ENCODE measurements at regions not wholly inside any gene's neighbourhood (a gene's known extent, or its start where the extent isn't known, plus 50 kb on each side); places are given as distances from the start of the nearest gene placed in this dataset.
"Not testable (repeated sequence)": the region's sequence is repeated elsewhere in the genome, so short reads cannot be mapped to it uniquely, and the experiment has no call there.

GRCh38 chr13:37306778-37307544, 201.5 kb upstream of the CSNK1A1L start:
- TF ChIP-seq GATA1 (IDR thresholded peaks at IDR 0.05; ENCODE audit: low read depth, low read length), result no peak
- no peak for TF ChIP-seq POLR2A (IDR thresholded peaks at IDR 0.05; ENCODE audit: low read length)
- DNase-seq, result no peak

GRCh38 chr13:37303606-37304005, 198.1 kb upstream of the CSNK1A1L start:
- TF ChIP-seq POLR2A (IDR thresholded peaks at IDR 0.05; ENCODE audit: low read length) (no peak), GATA1 (IDR thresholded peaks at IDR 0.05; ENCODE audit: low read depth, low read length) (no peak)

GRCh38 chr13:37302686-37303085, 197.2 kb upstream of the CSNK1A1L start:
- no peak for DNase-seq
- no peak for TF ChIP-seq POLR2A (IDR thresholded peaks at IDR 0.05; ENCODE audit: low read length)
- TF ChIP-seq GATA1 (IDR thresholded peaks at IDR 0.05; ENCODE audit: low read depth, low read length), result no peak

More at GRCh38 chr13:37303606-37304005, 198.1 kb upstream of the CSNK1A1L start:
- no peak for DNase-seq

DNA sequence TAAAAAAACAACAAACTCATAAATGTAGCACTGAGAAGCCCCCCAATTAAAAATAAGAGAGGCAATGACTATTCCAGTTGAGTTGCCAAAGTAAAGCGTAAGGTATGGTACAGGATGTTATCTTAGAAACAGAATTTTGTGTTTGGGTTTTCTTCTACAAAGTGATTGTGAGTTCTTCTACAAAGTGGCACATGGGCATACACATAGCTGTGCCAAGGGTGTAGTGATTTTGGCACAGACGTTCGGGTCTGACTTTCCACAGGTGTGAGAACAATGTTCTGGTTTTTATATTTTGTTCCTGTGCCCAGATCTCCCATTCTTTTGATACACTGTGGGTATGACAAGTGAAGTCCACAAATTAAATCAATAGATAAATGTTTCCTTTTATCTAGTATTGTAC, 190.1 kb upstream of the CSNK1A1L start:
- no peak for DNase-seq
- TF ChIP-seq POLR2A (IDR thresholded peaks at IDR 0.05; ENCODE audit: low read length) (no peak), GATA1 (IDR thresholded peaks at IDR 0.05; ENCODE audit: low read depth, low read length) (no peak)

DNA sequence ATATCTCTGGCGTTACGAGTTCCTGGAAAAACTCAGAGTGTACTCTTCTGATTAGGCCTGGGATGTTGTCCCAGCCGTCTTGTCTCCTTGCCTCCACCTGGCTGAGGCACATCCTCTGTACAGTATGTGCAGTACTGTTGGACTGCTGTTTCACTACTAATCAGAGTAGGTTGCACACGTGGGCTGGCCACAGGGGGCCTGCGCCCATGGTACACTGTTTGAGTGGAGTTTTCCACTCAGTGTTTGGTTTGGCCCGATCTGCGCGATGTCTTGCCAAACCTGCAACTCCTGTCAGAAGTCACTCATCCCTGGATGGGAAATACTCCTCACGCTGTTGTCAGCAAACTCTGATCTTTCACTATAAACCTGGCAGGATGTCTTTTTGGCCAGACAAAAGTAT, 189.6 kb upstream of the CSNK1A1L start:
- no peak for DNase-seq
- no peak for TF ChIP-seq GATA1 (IDR thresholded peaks at IDR 0.05; ENCODE audit: low read depth, low read length)
- no peak for TF ChIP-seq POLR2A (IDR thresholded peaks at IDR 0.05; ENCODE audit: low read length)

GRCh38 chr13:37294472-37294871, 189.0 kb upstream of the CSNK1A1L start:
- DNase-seq, result no peak
- no peak for TF ChIP-seq GATA1 (IDR thresholded peaks at IDR 0.05; ENCODE audit: low read depth, low read length)
- TF ChIP-seq POLR2A (IDR thresholded peaks at IDR 0.05; ENCODE audit: low read length), result no peak

- DNase-seq, result no peak
- TF ChIP-seq POLR2A (IDR thresholded peaks at IDR 0.05; ENCODE audit: low read length) (no peak), GATA1 (IDR thresholded peaks at IDR 0.05; ENCODE audit: low read depth, low read length) (no peak)
Observed at GRCh38 chr13:37293295-37293694, 187.8 kb upstream of the CSNK1A1L start.

- no peak for TF ChIP-seq POLR2A (IDR thresholded peaks at IDR 0.05; ENCODE audit: low read length)
- TF ChIP-seq GATA1 (IDR thresholded peaks at IDR 0.05; ENCODE audit: low read depth, low read length), result no peak
- no peak for DNase-seq
Observed at GRCh38 chr13:37290716-37291505, 185.4 kb upstream of the CSNK1A1L start.

DNA sequence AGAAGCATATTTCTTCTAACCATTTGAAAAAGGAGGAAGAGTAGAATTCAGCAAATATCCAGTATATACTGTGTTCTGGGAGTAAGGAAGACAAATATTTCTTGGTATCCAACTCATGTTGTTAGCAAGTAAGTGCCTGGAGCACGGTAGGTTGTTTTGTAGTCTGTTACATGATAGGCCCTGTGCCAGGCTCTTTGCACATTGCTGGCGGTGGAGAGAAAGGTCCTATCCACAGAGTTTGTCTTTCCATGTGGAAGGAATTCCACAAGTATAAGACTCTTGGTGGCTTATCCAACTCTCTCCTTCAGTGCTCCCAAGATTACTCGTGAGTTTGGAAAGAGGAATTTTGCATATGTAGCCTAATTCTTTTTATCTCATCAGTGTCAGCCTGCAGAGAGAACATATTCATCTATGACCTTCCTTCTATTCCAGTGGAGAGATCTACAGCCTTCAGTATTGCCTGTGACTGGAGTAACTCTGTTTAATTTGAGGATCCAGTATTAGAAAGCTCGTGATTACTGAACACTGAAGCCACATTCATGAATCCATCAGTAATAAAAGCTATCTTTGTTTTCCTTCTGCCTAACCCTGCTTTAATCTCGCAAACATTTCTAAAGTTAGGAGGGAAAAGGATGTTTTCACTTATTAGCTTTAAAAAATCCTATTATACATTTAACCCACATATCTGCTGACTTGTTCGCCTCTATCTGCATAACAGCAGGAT, 183.9 kb upstream of the CSNK1A1L start:
- no peak for DNase-seq
- no peak for TF ChIP-seq GATA1 (IDR thresholded peaks at IDR 0.05; ENCODE audit: low read depth, low read length)
- TF ChIP-seq POLR2A (IDR thresholded peaks at IDR 0.05; ENCODE audit: low read length), result no peak

- DNase-seq, result no peak
- TF ChIP-seq POLR2A (IDR thresholded peaks at IDR 0.05; ENCODE audit: low read length) (no peak), GATA1 (IDR thresholded peaks at IDR 0.05; ENCODE audit: low read depth, low read length) (no peak)
Observed at GRCh38 chr13:37288057-37288720, 182.7 kb upstream of the CSNK1A1L start.

GRCh38 chr13:37280231-37280630, 174.8 kb upstream of the CSNK1A1L start:
- DNase-seq, result not testable (repeated sequence)

- no peak for DNase-seq
- TF ChIP-seq GATA1 (IDR thresholded peaks at IDR 0.05; ENCODE audit: low read depth, low read length) (no peak), POLR2A (IDR thresholded peaks at IDR 0.05; ENCODE audit: low read length) (no peak)
Observed at GRCh38 chr13:37277435-37278144, 172.1 kb upstream of the CSNK1A1L start.

GRCh38 chr13:37277007-37277406, 171.5 kb upstream of the CSNK1A1L start:
- no peak for DNase-seq
- TF ChIP-seq GATA1 (IDR thresholded peaks at IDR 0.05; ENCODE audit: low read depth, low read length) (no peak), POLR2A (IDR thresholded peaks at IDR 0.05; ENCODE audit: low read length) (no peak)
